ENCODE measurements at regions not wholly inside any gene's neighbourhood (a gene's known extent, or its start where the extent isn't known, plus 50 kb on each side); places are given as distances from the start of the nearest gene placed in this dataset.

- DNase-seq (ENCODE audit: low spot score), result peak; percentile 62
- no peak for TF ChIP-seq CTCF (IDR thresholded peaks at IDR 0.05; ENCODE audit: extremely low read depth, missing control alignments)
Measured at GRCh38 chr1:65067491-65068201, 80.4 kb upstream of the AK4 start.

- TF ChIP-seq CTCF (IDR thresholded peaks at IDR 0.05; ENCODE audit: extremely low read depth, missing control alignments), result no peak
- DNase-seq (ENCODE audit: low spot score), result peak; percentile 49
Measured at GRCh38 chr1:65068202-65069010, 79.6 kb upstream of the AK4 start.

- TF ChIP-seq CTCF (IDR thresholded peaks at IDR 0.05; ENCODE audit: extremely low read depth, missing control alignments), result no peak
- DNase-seq (ENCODE audit: low spot score), result no peak
Measured at GRCh38 chr1:65069011-65069565, 78.9 kb upstream of the AK4 start.

GRCh38 chr1:65072845-65073244, 75.2 kb upstream of the AK4 start:
- TF ChIP-seq CTCF (IDR thresholded peaks at IDR 0.05; ENCODE audit: extremely low read depth, missing control alignments), result no peak
- no peak for DNase-seq (ENCODE audit: low spot score)

GRCh38 chr1:65075123-65075976, 72.7 kb upstream of the AK4 start:
- DNase-seq (ENCODE audit: low spot score), result peak; percentile 70

GRCh38 chr1:65077369-65077768, 70.6 kb upstream of the AK4 start:
- no peak for DNase-seq (ENCODE audit: low spot score)
- no peak for TF ChIP-seq CTCF (IDR thresholded peaks at IDR 0.05; ENCODE audit: extremely low read depth, missing control alignments)

More at GRCh38 chr1:65075123-65075976, 72.7 kb upstream of the AK4 start:
- TF ChIP-seq CTCF (IDR thresholded peaks at IDR 0.05; ENCODE audit: extremely low read depth, missing control alignments), result peak; percentile 52

Data from GM20000 (cell line).